22Rv1 (cell line): ENCODE measurements at regions not wholly inside any gene's neighbourhood (a gene's known extent, or its start where the extent isn't known, plus 50 kb on each side); places are given as distances from the start of the nearest gene placed in this dataset.
A peak's percentile ranks its signal among the peaks of the same experiment; 100 is the strongest.

Source experiments
- H3K27ac ChIP-seq: fragments of 450-650 bp; 2 replicates; pipeline ENCODE4 v1.5.1; 2017
- ZFX ChIP-seq: fragments of 450-650 bp; IDR thresholded peaks from 2 replicates; pipeline ENCODE4 v1.6.1; 2017; ENCODE audit warnings: antibody characterized with exemption, borderline replicate concordance
- TF ChIP-seq, protein P1 (sequence below): fragments of 450-650 bp; IDR thresholded peaks from 2 replicates; pipeline ENCODE4 v1.5.1; 2017; ENCODE audit warnings: mild to moderate bottlenecking

DNA sequence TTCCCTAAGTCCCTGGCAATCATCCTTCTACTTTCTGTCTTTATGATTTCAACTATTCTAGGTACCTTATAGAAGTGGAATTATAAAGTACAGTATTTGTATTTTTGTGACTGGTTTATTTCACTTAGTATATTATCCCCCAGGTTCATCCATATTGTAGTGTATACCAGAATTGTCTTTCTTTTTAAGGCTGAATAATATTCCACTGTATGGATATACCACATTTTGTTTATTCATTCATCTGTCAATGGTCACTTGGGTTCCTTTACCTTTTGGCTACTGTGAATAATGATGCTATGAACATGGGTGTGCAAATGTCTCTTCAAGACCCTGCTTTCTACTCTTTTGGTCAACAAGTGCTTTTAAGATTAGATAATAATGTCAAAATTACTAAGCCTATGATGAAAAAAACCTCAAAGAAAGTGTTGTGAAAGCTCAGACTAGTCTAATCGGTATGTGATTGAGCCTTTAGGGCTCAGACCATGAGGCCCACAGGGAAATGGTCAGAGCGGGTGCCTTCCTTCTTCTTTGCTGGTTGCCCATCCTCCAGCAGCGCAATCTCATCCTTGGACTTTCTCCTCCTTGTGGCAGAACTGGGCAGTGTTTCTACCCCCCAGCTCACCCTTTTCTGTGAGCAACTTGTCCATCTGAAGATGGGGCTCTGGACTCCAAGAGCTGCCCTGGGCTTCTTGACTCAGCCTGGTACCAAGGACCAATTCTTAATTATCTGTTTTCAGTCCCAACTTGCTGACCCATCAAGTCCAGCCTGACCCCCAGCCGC is 105.4 kb downstream of the TTC8 start:
- H3K27ac ChIP-seq: no peak overlapping the region
- TF ChIP-seq, protein P1, sequence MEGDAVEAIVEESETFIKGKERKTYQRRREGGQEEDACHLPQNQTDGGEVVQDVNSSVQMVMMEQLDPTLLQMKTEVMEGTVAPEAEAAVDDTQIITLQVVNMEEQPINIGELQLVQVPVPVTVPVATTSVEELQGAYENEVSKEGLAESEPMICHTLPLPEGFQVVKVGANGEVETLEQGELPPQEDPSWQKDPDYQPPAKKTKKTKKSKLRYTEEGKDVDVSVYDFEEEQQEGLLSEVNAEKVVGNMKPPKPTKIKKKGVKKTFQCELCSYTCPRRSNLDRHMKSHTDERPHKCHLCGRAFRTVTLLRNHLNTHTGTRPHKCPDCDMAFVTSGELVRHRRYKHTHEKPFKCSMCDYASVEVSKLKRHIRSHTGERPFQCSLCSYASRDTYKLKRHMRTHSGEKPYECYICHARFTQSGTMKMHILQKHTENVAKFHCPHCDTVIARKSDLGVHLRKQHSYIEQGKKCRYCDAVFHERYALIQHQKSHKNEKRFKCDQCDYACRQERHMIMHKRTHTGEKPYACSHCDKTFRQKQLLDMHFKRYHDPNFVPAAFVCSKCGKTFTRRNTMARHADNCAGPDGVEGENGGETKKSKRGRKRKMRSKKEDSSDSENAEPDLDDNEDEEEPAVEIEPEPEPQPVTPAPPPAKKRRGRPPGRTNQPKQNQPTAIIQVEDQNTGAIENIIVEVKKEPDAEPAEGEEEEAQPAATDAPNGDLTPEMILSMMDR: peak; percentile 34; the same call in 1 of the 2 replicates
- no peak for TF ChIP-seq ZFX

DNA sequence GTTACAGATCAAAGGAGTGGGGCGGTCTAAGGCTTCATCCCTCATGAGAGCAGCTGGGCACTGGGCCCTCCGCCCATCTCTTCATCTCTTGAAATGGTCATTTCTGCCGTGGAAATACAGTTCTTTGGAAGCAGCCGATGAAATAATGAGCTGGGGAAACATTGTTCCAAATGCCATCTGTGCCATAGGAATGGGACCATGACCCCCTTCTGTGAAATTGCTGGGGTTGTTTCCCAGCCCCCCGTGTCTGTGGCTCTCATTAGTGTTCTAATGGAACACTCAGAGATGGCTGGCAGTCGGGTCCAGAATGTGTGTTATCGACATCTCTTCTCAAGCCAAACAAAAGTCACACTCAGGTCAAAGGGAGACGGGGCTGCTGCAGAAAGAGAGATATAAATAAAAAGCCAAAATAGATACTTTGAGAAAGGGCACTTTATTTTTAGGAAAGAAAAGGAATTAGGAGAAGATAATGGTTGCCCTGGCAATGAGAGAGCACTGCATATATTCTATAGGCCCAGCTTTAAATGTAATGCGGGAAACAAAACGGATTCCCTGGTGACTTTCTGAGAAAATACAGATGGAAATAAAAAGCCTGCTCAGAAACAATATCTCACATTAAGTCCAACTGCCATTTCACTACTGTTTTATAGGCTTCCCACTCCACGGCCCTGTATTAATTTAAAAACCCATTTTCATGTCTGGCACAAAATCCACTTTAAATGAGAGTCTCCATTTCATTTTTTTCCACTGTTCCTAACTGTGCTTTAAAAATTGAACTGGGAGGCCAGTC is 107.1 kb downstream of the TTC8 start:
- no peak overlapping the region for H3K27ac ChIP-seq
- TF ChIP-seq, protein P1: no peak

DNA sequence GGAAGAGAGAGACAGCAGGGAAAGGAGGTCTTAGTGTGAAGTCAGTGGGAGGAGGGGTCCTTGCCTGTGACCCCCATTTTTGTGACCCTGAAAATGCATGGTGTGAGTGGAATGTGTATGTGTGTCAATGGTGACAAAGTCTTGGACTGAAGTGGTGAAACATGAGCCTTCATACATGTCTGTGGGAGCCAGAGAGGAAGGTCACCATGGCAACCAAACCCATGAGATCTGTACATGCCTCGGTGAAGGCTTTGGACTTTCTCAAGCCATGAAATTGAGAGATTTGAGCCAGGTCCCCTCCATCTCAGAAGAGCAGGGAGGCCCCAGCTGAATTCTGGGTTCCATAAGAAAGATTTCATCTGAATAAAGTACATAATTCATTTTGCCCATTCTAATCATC is 108.7 kb downstream of the TTC8 start:
- TF ChIP-seq ZFX: no peak
- TF ChIP-seq, protein P1: no peak
- no peak overlapping the region for H3K27ac ChIP-seq

- H3K27ac ChIP-seq: no peak overlapping the region
- TF ChIP-seq ZFX: no peak
- TF ChIP-seq, protein P1: no peak
Observed at GRCh38 chr14:88934351-88934806, 109.9 kb downstream of the TTC8 start.

DNA sequence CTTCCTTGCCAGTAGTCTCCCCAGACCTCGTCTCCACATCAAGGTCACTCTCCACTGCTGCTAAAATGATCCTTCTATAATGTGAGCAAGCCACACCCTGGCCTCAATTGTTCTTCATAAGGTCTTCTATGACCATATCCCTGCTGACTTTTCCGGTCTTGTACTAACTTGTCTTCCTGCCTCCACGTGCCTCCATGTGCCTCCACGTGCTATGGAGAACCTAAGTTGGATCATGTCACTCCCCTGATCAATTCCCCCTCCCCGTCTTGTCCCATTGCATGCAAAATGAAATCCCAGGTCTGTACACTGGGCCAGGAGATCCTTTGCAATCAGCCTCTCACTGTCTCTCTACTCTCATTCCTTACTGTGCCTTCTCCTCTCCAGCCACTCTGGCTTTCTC is 110.6 kb downstream of the TTC8 start:
- TF ChIP-seq, protein P1: no peak
- no peak for TF ChIP-seq ZFX
- no peak overlapping the region for H3K27ac ChIP-seq

DNA sequence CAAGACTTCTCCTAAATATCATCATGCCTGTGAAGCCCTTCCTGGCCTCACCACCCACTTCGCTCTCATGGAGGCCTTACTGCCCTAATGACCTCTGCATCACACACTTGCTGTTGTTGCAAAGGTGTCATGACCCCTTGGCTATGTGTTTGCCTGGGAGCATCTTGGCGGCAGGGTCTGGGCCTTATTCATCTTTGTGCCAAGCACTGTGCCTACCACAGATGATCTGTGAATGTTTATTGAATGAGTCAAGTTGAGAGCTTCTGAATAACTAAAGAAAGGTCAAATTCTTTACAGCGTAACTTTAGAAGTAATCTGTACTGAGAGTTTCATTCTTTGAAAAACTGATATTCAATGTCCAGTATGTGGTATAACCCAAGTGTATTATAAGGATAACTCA is 113.3 kb downstream of the TTC8 start:
- TF ChIP-seq, protein P1: no peak
- TF ChIP-seq ZFX: no peak
- no peak overlapping the region for H3K27ac ChIP-seq

- no peak overlapping the region for H3K27ac ChIP-seq
- no peak for TF ChIP-seq ZFX
- TF ChIP-seq, protein P1: no peak
Observed at GRCh38 chr14:88940671-88941070, 116.2 kb downstream of the TTC8 start.
